NCI-H1105 treated with DMSO at 0.1 percent for 48 hours (cell line): ENCODE measurements at regions not wholly inside any gene's neighbourhood (a gene's known extent, or its start where the extent isn't known, plus 50 kb on each side); places are given as distances from the start of the nearest gene placed in this dataset.
"Not testable (repeated sequence)": the region's sequence is repeated elsewhere in the genome, so short reads cannot be mapped to it uniquely, and the experiment has no call there.

Experiments used
- DNase-seq: peaks from one replicate; lab custom pipeline; 2025; lab: John Stamatoyannopoulos, UW

DNA sequence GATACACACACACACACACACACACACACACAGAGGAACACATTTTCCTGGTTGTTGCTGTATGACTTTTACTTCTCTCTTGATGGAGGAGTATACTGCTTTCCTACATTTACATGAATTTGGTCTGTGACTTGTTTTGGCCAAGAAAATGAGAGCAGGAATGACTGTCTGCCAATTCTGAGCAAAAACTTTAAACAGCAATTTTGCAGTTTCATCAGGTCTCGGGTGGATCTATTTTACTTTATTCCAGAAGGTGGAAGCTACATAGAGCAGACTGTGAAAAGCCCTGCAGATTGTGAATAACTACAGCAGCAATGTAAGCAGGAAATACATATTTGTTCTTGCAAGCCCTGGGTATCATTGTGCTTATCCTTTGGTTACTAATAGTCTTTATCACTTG, 1350.0 kb upstream of the EPHA6 start:
- no peak for DNase-seq

DNA sequence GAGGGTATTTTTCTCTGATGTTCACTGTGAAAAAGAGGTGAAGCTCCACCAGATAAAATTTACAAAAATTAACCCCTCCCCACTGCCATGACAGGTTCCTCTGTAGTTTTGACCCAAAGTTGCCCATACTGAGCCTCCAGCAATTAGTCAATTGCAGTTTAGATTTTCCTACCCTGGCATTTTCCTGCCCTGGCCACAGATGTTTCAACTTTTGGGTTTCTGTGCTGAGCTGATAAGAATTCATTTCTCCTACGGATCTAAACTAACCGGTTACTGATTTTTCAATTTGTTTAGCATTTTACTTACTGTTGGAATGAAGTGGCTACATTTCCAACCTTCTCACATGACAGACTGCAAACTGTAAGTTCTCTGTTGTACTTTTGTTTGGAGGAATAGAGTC, 1346.1 kb upstream of the EPHA6 start:
- no peak for DNase-seq

DNA sequence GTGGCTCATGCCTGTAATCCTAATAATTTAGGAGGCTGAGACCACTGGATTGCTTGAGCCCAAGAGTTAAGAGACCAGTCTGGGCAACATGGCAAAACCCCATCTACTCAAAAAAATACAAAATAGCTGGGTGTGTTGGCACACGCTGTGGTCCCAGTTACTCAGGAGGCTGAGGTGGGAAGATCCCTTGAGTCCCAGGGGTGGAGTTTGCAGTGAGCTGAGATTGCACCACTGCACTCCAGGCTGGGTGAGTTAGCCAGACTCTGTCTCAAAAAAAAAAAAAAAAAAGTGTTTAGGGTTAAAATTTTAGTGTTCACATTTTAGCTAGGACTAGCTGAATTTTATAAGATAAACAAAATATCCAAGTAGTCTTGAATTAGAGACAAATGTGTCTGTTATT, 1340.1 kb upstream of the EPHA6 start:
- no peak for DNase-seq

- no peak for DNase-seq
These were observed 1337.9 kb upstream of the EPHA6 start for GRCh38 chr3:95476534-95476933.

DNA sequence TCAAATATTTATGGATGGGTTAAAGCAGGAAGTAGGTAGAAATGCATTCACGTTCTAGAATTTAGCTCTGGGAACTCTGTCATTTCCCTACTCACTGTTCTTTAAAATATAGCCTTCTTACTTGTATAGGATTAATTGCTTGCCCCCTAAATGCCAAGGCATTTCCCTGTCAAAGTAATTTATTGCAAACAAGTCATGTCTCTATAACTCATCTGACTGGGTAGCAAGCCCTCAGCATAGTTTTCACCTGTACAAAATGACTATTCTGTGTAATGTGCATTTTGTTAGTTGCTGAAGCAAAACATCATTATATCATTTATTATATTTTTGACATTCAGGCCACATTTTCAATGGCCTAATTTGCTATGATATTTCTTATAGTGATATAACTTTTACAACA, 1308.2 kb upstream of the EPHA6 start:
- DNase-seq = no peak

GRCh38 chr3:95508124-95508523, 1306.3 kb upstream of the EPHA6 start:
- DNase-seq = no peak

- no peak for DNase-seq
These were observed 1302.6 kb upstream of the EPHA6 start for GRCh38 chr3:95511828-95512227.

DNA sequence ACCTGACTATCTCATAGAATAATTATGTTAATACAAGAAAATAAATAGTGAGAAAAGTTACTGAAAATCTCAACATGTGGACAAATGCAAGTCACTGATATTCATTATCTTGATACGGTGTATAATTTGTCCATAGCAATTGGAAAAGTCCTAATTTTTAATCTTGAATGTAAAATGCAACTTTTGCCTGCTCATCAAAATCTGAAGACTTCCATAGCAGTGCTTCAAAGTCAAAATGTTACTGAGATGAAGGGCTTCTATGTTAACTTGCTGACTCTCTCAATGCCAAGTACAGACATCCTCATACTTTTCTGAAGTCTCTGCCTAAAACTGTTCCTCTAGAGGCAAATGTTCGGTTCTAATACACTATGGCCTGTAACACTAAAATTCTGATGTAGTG, 1300.1 kb upstream of the EPHA6 start:
- no peak for DNase-seq

- DNase-seq = no peak
These were observed 1293.0 kb upstream of the EPHA6 start for GRCh38 chr3:95521396-95521795.

DNA sequence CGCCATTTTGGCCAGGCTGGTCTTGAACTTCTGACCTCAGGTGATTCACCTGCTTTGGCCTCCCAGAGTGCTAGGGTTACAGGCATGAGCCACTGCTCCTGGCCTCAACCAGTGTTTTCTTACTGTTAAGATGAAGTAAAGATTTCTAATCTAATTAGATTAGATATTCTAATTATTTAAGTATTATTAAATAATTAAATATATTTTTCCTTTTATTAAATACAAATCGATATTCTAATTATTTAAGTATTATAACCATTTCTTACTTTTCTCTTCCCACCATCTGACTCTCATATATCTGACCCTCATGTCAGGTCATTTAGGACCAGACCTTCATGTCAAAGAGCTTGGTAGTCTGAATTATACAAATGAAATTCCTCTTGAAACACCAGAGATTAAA, 1291.9 kb upstream of the EPHA6 start:
- DNase-seq = no peak

GRCh38 chr3:95539950-95540483, 1274.4 kb upstream of the EPHA6 start:
- DNase-seq = no peak

- no peak for DNase-seq
These were observed 1248.9 kb upstream of the EPHA6 start for GRCh38 chr3:95565502-95565901.

- no peak for DNase-seq
These were observed 1247.0 kb upstream of the EPHA6 start for GRCh38 chr3:95567346-95567745.

GRCh38 chr3:95586754-95587153, 1227.6 kb upstream of the EPHA6 start:
- no peak for DNase-seq

DNA sequence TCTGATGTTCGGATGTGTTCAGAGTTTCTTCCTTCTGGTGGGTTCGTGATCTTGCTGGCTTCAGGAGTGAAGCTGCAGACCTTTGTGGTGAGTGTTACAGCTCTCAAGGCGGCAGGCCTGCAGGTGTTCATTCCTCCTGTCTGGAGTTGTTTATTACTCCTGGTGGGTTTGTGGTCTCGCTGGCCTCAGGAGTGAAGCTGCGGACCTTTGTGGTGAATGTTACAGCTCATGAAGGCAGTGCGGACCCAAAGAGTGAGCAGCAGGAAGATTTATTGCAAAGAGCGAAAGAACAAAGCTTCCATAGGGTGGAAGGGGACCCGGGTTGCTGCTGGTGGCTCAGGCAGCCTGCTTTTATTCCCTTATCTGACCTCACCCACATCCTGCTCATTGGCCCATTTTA, 1226.8 kb upstream of the EPHA6 start:
- DNase-seq = not testable (repeated sequence)

DNA sequence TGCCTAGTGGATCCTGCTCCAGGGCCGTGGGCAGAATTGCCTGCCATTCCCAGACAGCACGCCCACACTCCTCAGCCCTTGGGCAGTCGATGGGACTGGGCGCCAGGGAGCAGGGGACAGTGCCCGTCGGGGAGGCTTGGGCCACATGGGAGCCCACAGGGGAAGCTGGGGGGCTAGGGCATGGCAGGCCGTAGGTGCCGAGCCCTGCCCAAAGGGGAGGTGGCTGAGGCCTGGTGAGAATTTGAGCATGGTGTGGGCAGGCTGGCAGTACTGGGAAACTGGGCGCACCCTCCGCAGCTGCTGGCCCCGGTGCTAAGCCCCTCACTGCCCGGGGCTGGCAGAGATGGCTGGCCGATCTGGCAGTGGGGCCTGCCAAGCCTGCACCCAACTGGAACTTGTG, 1225.9 kb upstream of the EPHA6 start:
- no peak for DNase-seq

DNA sequence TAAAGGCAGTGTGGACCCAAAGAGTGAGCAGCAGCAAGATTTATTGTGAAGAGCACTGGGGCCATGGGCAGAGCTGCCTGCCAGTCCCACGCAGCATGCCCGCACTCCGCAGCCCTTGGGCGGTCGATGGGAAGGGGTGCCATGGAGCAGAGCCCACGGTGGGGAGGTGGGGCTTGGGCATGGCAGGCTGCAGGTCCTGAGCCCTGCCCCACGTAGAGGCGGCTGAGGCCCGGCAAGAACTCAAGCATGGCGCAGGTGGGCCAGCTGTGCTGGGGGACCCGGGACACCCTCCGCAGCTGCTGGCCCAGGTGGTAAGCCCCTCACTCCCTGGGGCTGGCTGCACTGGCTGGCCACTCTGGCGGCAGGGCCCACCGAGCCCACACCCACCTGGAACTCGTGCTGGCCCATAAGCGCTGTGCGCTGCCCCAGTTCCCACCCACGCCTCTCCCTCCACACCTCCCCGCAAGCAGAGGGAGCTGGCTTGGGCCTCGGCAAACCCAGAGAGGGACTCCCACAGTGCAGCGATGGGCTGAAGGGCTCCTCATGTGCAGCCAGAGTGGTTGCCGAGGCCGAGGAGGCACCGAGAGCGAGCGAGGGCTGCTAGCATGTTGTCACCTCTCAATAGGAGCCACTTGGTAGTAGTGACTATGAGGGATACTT, 1218.8 kb upstream of the EPHA6 start:
- DNase-seq = no peak

GRCh38 chr3:95607926-95608325, 1206.5 kb upstream of the EPHA6 start:
- DNase-seq = no peak

- no peak for DNase-seq
These were observed 1205.0 kb upstream of the EPHA6 start for GRCh38 chr3:95609411-95609810.

DNA sequence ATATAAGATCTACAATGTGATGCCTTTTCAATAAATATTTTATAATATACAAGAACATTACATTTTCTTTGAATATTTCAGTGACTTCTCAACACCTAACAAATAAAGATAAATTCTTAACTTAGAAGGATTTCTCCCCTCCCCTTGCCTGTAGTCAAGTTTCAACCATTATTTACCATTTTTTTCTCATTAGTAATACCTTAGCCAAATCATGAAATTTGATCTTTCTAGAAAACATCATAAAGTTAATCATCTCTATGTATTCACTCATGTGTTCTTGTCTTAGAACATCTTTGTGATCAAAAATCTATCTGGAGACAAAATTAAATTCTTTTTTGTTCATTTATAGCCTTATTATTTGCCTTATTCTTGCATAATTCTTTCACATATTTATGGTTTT, 1201.8 kb upstream of the EPHA6 start:
- no peak for DNase-seq

GRCh38 chr3:95613993-95614392, 1200.4 kb upstream of the EPHA6 start:
- DNase-seq = no peak

GRCh38 chr3:95615592-95616310, 1198.6 kb upstream of the EPHA6 start:
- DNase-seq = no peak

DNA sequence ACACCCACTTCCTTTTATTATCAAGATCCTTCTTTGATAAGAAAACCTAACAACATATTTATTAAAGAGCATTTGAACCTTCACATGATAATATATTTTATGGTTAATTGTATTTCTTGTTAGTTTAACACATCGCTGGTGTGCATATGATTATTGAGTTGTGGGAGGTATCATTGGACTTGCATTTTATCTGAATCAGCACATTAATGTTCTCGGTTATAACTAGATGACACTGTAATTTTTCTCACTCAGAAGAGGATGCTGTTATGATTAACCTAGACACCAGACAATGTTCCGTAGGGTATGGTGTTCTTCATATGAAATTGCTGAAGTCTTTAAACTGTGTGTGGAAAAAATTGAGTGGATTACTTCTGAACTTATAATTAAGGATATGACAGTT, 1188.3 kb upstream of the EPHA6 start:
- DNase-seq = no peak

GRCh38 chr3:95627293-95627692, 1187.1 kb upstream of the EPHA6 start:
- no peak for DNase-seq
